ENCODE measurements at regions not wholly inside any gene's neighbourhood (a gene's known extent, or its start where the extent isn't known, plus 50 kb on each side); places are given as distances from the start of the nearest gene placed in this dataset.

DNA sequence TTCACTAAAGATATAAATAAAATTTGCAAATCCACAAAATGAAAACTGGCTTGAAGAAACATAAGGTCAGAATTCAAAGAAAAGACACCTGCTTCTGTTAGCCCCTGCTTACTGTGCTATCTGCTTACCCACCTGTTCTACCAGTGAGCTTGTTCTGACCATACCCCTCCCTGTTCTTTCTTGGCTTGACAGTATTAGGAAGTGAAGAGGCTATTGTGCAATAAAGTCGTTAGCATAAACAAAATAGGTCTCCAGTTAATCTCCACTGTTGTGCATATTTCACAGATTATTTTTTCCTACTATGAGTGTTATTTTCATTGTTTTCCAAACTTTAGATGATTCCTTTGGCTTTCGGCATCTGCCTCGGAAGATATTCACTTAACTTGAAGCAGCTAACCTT is 322.1 kb downstream of the CCDC85A start:
- DNase-seq (ENCODE audit: low spot score) = no peak
- in situ Hi-C loops (cut with HindIII; ENCODE audit: low sequenced_read_pairs) = no loop called here

DNA sequence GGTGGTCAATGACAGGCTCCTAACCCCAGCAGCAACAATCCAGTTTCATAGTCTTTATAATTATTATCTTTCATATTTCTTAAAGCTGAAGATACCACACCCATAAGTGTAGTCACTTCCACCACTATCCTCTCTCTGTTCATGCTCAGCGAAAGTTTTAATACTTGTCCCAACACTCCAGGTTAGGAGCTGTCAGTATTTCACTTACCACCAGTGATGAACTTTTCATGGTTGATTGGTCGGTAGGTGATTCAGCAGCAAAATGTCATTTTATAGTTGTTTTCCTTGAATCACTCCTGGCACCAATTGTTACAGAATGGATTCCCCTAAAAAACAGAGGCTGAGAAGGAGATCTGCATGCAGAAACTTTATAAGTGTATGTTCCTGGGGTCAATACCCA is 324.9 kb downstream of the CCDC85A start:
- in situ Hi-C loops (cut with HindIII; ENCODE audit: low sequenced_read_pairs) = no loop called here
- DNase-seq (ENCODE audit: low spot score) = no peak

DNA sequence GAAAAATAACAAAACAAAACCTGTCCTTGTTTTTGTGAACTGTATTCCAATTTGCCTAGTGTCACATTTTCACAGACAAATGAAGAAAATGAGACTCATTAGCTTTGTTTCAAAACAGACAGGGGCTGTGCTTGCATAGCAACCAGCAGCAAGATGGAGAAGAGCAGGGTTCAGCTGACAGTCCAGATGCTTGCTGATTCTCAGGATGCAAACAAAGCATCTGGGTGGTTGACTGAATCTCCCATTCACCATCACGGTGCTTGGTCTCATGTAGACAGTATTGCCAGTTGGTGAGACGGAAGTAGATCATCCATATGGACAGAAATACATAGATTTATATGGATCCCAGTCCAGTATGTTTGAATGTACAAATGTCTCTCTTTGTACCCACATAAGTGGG is 326.8 kb downstream of the CCDC85A start:
- in situ Hi-C loops (cut with HindIII; ENCODE audit: low sequenced_read_pairs) = no loop called here
- DNase-seq (ENCODE audit: low spot score) = no peak

DNA sequence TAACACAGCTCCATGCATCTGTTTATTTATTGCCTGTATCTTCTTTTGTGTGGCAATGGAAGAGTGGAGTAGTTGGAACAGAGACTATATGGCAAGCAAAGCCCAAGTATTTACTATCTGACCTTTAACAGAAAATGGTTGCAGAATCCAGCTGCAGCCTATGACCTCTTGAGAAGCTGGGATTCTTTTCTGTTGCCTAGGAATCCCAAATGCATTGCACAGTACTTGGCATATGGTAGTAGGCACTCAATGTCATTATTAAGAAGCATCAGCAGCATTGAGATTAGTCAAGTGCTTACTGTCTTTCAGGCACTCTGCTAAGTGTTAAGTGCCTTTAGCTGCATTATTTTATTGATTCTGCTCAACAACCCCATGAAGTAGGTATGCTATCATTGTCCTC is 331.6 kb downstream of the CCDC85A start:
- DNase-seq (ENCODE audit: low spot score) = no peak
- in situ Hi-C loops (cut with HindIII; ENCODE audit: low sequenced_read_pairs) = no loop called here

DNA sequence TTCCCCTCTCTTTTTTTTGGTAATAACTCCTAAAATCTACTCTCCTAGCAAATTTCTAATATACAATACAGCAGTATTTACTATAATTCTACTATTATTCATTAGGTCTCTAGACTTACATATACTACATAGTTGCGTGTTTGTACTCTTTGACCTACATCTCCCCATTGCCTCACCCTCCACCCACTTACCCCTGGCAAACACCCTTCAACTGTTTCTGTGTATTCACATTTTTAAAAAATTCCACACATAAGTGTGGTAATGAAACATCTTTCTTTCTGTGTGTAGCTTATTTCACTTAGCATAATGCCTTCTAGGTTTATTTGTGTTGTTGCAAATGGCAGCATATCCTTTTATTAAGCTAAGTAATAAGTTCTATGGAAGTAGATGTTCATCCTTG is 336.0 kb downstream of the CCDC85A start:
- in situ Hi-C loops (cut with HindIII; ENCODE audit: low sequenced_read_pairs) = no loop called here

DNA sequence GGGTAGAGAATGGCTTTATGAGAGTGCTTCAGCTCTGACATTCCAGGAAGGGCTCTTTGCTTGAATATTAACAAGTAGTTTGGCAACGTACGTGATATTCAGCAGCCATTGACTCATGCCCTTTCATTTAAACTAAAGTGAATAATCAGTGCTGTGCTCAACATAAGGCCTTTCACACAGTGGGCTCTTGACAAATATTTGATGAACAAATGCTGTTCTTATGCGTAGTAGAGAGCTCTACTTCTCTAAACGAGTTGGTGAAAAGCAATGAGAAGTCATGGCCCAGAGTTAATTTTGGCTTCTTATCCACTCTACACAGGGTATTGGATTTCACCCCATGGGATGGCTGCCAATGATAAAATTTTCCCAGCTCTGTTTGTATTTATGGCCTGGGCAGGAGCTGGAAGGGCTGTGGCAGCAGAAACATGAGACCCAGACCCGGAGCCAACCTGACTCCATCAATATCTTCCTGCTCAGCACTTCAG is 338.9 kb downstream of the CCDC85A start:
- in situ Hi-C loops (cut with HindIII; ENCODE audit: low sequenced_read_pairs) = no loop called here
- DNase-seq (ENCODE audit: low spot score) = peak; percentile 15

More for the DNA sequence above, 336.0 kb downstream of the CCDC85A start:
- DNase-seq (ENCODE audit: low spot score) = no peak

DNA sequence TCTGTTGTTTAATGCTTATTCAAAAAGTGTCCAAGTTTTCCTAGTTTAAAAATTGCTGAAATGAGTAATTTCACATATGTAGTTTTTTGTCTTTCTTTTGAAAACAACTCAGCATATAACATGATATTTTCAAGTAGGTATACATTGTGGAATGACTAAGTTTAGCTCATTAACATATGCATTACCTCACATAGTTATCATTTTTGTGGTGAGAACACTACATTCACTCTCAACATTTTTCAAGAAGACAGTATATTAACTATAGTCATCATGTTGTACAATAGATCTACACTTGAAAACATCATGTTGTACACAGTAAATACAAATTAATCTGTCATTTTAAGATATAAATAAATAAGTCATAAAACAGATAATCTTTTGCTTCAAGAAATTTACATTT is 340.0 kb downstream of the CCDC85A start:
- in situ Hi-C loops (cut with HindIII; ENCODE audit: low sequenced_read_pairs) = no loop called here
- DNase-seq (ENCODE audit: low spot score) = no peak

DNA sequence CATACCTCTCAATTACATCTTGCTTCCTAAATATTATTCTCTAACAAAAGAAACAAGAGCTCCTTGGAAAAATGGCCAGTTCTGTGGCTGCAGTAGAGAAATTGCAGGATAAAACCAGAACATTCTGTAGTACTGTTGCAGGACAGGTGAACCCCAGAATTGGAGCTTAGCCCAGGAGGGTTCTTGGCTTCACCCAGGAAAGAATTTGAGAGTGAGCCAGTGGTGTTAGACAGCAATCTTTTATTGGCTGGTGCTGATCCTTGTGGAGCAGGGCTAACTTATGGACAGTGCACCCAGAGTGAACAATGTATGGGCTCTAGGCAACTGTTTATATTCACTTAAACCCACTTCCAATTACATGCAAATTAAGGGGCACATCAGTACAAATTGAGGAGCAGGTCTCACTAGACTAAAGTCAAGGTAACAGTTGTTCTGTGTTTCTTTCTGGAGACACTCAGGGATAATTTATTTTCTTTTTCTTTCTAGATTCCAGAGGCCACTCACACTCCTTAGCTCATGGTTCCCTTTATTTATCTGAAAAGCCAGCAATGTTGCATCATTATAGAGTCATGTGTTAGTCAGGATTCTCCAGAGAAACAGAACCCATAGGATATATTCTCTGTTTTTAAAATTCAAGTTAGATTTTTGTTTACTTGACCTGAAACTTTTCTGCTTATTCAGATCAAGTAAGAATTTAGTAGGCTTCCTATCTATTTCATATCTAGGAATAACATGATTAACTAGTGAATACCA is 348.1 kb downstream of the CCDC85A start:
- peak; percentile 55 for DNase-seq (ENCODE audit: low spot score)
- in situ Hi-C loops (cut with HindIII; ENCODE audit: low sequenced_read_pairs) = no loop called here

DNA sequence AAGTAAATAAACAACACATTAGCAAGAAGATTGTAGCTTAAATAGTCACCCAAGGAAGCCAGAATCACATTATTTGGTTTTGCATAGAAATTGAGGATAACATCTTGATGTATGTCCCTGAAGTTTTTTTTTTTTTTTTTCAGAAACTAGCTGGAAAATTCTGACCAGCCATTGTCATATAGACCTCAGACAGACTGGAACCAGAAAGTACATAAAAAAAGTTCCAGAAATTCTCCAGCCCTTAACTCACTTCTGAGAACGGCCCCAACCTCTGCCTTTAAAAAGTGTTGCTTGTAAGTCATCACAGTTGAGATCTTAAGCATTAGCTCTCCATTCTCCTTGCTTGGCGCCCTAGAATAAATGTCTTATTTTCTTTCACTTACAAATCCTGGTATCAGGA is 350.5 kb downstream of the CCDC85A start:
- DNase-seq (ENCODE audit: low spot score) = no peak
- in situ Hi-C loops (cut with HindIII; ENCODE audit: low sequenced_read_pairs) = no loop called here

DNA sequence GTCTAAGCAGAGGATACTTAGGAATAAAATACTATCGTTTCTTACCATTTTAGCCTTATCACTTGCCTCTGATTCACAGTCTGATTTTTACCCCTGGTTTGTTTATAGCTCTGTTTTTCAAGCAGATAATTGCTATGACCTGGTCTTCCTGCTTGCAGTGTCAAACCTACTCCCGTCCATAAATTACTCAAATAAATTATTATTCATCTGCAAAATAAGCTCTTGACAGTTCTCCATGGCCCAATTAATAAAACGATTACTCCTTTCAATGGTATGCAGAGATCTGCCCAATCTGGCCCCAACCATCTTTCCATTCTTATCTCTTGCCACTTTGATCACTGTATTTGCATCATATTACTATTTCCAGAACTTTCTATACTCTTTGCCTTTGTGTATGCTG is 354.0 kb downstream of the CCDC85A start:
- in situ Hi-C loops (cut with HindIII; ENCODE audit: low sequenced_read_pairs) = no loop called here
- no peak for DNase-seq (ENCODE audit: low spot score)

DNA sequence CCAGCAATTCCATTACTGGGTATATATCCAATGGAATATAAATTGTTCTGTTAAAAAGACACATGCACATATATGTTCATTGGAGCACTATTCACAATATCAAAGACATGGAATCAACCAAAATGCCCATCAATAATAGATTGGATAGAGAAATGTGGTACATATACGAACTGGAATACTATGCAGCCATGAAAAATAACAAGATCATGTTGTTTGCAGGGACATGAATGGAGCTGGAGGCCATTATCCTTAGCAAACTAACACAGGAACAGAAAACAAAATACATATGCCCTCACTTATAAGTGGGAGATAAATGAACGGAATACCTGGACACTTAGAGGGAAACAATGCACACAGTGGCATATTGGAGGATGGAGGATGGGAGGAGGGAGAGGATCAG is 355.8 kb downstream of the CCDC85A start:
- in situ Hi-C loops (cut with HindIII; ENCODE audit: low sequenced_read_pairs) = no loop called here
- DNase-seq (ENCODE audit: low spot score) = no peak

DNA sequence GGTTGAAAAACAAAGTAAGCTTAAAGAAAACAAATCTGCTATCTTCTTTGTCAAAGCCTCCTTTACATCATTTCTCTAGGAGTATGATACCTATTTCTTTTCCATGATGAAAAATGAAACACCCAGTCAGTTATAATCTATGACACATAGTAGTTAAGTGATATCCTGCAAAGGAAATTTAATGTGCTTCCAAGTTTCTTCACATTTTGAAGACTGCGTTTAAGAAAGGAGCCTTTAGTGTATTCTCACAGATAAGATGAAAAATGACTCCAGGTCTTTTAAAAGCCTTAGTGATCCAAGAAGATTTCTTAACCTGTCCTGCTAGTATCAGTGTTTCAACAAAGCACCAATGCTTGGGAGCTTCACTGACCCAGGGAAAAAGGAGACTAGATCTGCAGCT is 356.7 kb downstream of the CCDC85A start:
- no peak for DNase-seq (ENCODE audit: low spot score)
- in situ Hi-C loops (cut with HindIII; ENCODE audit: low sequenced_read_pairs) = no loop called here

DNA sequence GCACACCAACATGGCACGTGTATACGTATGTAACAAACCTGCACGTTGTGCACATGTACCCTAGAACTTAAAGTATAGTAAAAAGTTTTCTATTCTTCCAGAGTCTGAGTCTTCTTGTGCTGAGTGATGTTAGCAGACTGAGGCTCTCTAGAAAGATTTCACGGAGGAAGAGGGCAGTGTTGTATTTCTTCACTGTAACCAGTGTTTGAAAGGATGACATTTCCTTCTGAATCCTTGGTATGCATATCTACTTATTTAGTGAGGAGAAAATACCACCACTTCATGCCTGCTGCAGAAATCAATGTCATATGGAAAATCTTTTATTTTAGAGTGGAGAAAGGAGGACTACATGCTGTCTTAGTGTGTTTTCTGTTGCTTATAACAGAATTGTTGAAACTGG is 357.1 kb downstream of the CCDC85A start:
- in situ Hi-C loops (cut with HindIII; ENCODE audit: low sequenced_read_pairs) = no loop called here
- DNase-seq (ENCODE audit: low spot score) = no peak

DNA sequence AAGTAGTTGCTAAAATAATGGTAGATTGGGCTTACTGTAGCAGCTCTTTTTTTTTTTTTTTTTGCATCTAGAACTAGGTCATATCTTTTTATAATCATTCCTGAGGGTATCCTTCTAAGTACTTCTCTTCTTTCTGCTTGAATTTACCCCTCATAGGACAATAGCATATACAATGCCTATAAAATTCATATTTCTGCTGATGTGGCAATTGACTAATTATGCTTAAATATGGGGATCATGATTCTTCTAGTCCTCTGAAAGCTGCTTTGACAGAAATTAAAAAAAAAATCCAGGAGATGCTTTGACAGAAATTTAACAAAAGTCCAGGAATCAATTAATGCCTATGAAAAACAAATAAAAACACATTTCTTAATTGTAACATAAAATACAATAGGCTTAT is 358.4 kb downstream of the CCDC85A start:
- in situ Hi-C loops (cut with HindIII; ENCODE audit: low sequenced_read_pairs) = no loop called here
- DNase-seq (ENCODE audit: low spot score) = no peak

DNA sequence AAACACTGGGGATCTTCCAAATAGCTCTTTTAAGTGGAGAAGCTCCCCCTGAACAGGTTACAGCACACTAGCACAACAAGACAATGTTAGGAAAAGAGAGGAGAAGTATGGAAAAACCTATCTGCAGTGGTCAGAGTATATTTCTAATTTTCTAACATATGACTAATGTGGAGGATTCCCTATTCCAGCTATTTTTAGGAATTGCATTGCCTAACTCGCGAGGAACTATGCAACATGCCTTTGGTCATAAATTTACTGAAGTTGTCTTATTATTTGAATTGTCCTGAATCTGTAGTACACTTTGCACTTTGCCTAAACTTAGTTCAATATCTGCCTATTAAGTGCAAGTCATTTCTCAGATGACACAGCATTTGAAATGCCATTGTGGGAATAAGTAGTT is 381.4 kb downstream of the CCDC85A start:
- DNase-seq (ENCODE audit: low spot score) = no peak
- in situ Hi-C loops (cut with HindIII; ENCODE audit: low sequenced_read_pairs) = no loop called here

DNA sequence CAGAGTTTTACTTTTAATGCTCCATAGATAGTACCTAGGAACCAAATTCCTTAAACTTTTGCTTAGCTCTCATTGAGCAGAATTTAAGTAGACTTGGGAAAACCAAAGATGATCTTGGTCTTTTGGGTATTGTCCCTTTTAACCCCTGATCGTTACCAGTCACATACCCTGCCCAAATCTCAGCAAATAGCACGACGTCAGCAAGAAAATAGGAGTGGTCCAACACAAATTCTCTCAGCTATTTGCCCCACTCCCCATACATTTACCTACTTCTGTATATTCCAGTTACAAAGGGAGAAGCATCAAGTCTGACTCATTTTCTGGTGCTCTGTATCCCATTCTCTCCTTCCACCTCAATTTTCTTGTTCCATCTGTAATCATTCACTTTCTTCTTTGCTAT is 387.3 kb downstream of the CCDC85A start:
- no peak for DNase-seq (ENCODE audit: low spot score)
- in situ Hi-C loops (cut with HindIII; ENCODE audit: low sequenced_read_pairs) = no loop called here

DNA sequence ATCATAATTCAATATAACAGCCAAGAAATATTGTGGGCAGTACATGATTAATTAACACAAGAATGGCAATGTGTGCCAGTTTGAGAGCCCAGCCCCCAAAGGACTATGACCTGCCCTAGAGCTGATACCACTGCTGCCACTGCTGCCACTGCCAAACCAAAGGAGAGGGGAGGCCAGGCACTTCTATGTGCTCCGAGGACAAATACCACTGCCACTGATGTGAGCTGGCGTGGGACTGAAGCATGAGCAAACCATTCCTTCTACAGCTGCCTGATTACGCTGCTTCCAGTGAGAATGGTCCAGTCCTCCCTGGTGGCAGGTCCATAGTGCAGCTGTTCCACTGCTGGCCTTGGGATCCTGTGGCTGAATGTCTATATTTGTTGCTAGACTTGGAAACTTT is 392.2 kb downstream of the CCDC85A start:
- no peak for DNase-seq (ENCODE audit: low spot score)
- in situ Hi-C loops (cut with HindIII; ENCODE audit: low sequenced_read_pairs) = no loop called here

DNA sequence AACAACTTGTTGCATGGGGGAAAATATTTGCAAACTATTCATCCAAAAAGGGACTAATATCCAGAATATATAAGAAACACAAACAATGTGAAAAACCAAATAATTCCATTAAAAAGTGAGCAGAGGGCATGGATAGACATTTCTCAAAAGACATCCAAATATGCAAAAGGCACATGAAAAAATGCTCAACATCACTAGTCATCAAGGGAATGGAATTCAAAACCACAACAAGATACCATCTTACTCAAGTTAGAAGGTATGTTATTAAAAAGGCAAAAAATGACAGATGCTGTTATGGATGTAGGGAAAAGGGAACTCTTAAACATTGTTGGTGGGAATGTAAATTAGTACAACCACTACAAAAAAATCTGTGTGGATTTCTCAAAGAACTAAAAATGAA is 396.5 kb downstream of the CCDC85A start:
- DNase-seq (ENCODE audit: low spot score) = no peak
- in situ Hi-C loops (cut with HindIII; ENCODE audit: low sequenced_read_pairs) = no loop called here

DNA sequence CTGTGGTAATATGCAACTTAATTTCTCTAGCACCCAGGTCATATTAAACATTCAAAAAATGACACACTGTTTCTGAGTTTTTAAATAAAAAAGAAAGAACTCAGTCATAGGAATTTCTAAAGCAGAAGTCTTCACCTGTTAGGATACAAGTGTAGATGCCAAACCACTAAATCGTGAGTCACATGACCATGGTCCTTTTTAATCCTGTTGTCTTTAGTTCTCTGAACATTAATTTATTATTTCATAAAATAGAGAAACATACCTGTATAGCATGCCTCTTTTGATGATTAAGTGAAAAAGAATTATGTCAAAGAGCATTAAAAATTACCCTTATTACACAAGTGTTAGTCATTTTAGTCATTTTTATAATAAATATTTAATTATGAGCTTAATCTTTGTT is 398.8 kb downstream of the CCDC85A start:
- in situ Hi-C loops (cut with HindIII; ENCODE audit: low sequenced_read_pairs) = no loop called here
- DNase-seq (ENCODE audit: low spot score) = no peak

DNA sequence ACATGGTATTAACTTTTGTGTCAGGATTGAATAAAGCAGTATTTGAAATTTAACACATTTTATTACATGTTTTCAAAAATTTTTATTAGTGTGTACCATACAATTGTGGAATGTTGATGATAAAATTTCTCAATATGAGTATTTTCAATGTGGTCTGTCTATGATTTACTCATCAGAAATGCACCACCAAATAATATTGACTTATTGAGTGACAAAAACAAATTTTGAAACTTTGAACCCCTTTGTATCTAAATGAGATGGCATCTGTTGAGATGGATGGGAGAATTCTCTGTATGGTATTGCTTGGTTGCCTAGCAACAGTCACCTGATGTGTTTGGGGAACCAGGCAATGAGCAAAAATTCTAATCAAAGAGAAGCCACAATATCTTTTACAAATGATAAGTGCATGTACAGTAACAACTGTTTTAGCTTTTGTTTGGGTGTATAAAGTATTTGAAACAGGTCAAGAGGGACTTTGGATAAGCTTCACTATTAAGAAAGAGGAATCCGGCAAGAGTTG is 400.1 kb downstream of the CCDC85A start:
- no peak for DNase-seq (ENCODE audit: low spot score)
- in situ Hi-C loops (cut with HindIII; ENCODE audit: low sequenced_read_pairs) = no loop called here

DNA sequence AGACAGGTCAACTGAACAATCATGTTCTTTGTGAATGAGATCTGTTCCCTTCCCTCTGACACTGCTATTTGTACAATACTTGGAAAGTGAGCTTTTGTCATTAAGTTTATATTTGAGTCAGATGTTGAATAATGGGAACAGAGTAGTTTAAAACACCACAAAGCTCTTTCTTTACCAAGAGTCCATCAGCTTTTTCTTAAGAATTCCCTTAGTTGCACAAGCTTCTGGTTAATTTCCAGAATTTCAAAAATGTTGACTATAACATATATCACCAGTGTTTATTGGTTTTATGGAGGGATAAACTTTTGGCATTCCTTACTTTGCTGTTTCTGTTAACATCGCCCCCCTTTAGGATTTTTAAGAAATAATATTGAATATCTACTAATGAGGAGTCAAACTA is 403.7 kb downstream of the CCDC85A start:
- no peak for DNase-seq (ENCODE audit: low spot score)
- in situ Hi-C loops (cut with HindIII; ENCODE audit: low sequenced_read_pairs) = no loop called here
